HCT116 (cell line): ENCODE measurements at regions not wholly inside any gene's neighbourhood (a gene's known extent, or its start where the extent isn't known, plus 50 kb on each side); places are given as distances from the start of the nearest gene placed in this dataset.

Experiments
- ATAC-seq: fragments of 200-7000 bp; cut with Tn5 transposase; 2 replicates; pipeline ENCODE4 v1.9.1; 2020; ENCODE audit warnings: mild to moderate bottlenecking, moderate library complexity
- BruUV-seq: library from RNA; stranded (reverse); fragments of 400-500 nt; replicated peaks from 2 replicates; lab custom pipeline; 2021; lab: Mats Ljungman, UMichigan
- CTCF ChIA-PET: fragments of 300-600 bp; sonication (Branson Sonifier 250); formaldehyde crosslinking; loops from one replicate; lab custom pipeline; 2021; ENCODE audit warnings: antibody characterized with exemption; lab: Charles Lee
- POLR2A ChIA-PET: fragments of 300-600, 350-600 bp; sonication (Branson Sonifier 250); formaldehyde crosslinking; loops from one replicate; lab custom pipeline; 2021; ENCODE audit warnings: antibody characterized with exemption; lab: Charles Lee
- RAD21 ChIA-PET, 2 experiments: fragments of 300-600 bp; sonication (Branson Sonifier 250); formaldehyde crosslinking; loops; one replicate each; lab custom pipeline; 2023; ENCODE audit warnings: low total read pairs in 2 of 2; ENCODE audit not compliant: uncharacterized antibody in 2 of 2, unreplicated experiment in 2 of 2, low non-redundant PET in 1 of 2; lab: Charles Lee
- DNase-seq: peaks from one replicate; pipeline ENCODE4 v3.0.0-alpha.2; 2010; ENCODE audit warnings: low read depth, low spot score
- H2AFZ ChIP-seq: fragments of 200-600 bp; shearing (Covaris generic), sonication (generic); 2 replicates; pipeline ENCODE4 v1.6.1; 2017; ENCODE audit warnings: low read depth, mixed run types, mixed read lengths, antibody characterized with exemption, low read length; ENCODE audit not compliant: poor library complexity, severe bottlenecking
- H3K27ac ChIP-seq: 2 replicates; pipeline ENCODE4 v1.5.1; 2012; ENCODE audit warnings: low read depth, low read length
- H3K27me3 ChIP-seq: fragments of 200-600 bp; sonication (generic); 2 replicates; pipeline ENCODE4 v1.6.1; 2016; ENCODE audit warnings: mixed run types, low read length, mixed read lengths; ENCODE audit not compliant: insufficient read depth
- H3K36me3 ChIP-seq, 2 experiments: fragments of 200-500 bp in 1 of 2; fragments of 200-600 bp in 1 of 2; sonication (Bioruptor generic) in 1 of 2; sonication (generic) in 1 of 2; 2 replicates each; pipeline versions ENCODE4 v1.5.1 to v1.6.1; 2014 to 2016; ENCODE audit warnings: low read length in 2 of 2, inconsistent platforms in 1 of 2, mixed read lengths in 1 of 2, mixed run types in 1 of 2; ENCODE audit not compliant: insufficient read depth in 2 of 2, control insufficient read depth in 1 of 2
- H3K4me1 ChIP-seq, 2 experiments: fragments of 200-600 bp in 1 of 2; sonication (generic) in 1 of 2; 2 replicates each; pipeline versions ENCODE4 v1.5.1 to v1.6.1; 2012 to 2017; ENCODE audit warnings: low read length in 2 of 2, inconsistent platforms in 1 of 2, mild to moderate bottlenecking in 1 of 2, mixed read lengths in 1 of 2, mixed run types in 1 of 2, moderate library complexity in 1 of 2; ENCODE audit not compliant: insufficient read depth in 2 of 2, control insufficient read depth in 1 of 2
- H3K4me2 ChIP-seq: fragments of 200-600 bp; sonication (generic); 2 replicates; pipeline ENCODE4 v1.6.1; 2017; ENCODE audit warnings: mixed run types, low read length, mixed read lengths
- H3K4me3 ChIP-seq, 2 experiments: fragments of 200-600 bp in 1 of 2; sonication (generic) in 1 of 2; replicated peaks in 1 of 2; 2 replicates each; pipeline ENCODE4 v1.5.1; 2011 to 2016; ENCODE audit warnings: low read length in 2 of 2, control low read depth in 1 of 2, low read depth in 1 of 2, mild to moderate bottlenecking in 1 of 2, mixed read lengths in 1 of 2, mixed run types in 1 of 2
- H3K79me2 ChIP-seq: fragments of 200-600 bp; sonication (generic); 2 replicates; pipeline ENCODE4 v1.6.1; 2017; ENCODE audit warnings: mild to moderate bottlenecking, mixed run types, low read length, moderate library complexity, mixed read lengths; ENCODE audit not compliant: insufficient read depth
- H3K9ac ChIP-seq: fragments of 200-600 bp; sonication (generic); 2 replicates; pipeline ENCODE4 v1.6.1; 2016; ENCODE audit warnings: low read length, mixed read lengths
- H3K9me2 ChIP-seq: fragments of 200-600 bp; sonication (generic), shearing (Covaris generic); 2 replicates; pipeline ENCODE4 v1.6.1; 2017; ENCODE audit warnings: mixed run types, mild to moderate bottlenecking, moderate library complexity; ENCODE audit not compliant: insufficient read depth
- H3K9me3 ChIP-seq, 2 experiments: fragments of 200-500 bp in 1 of 2; fragments of 200-600 bp in 1 of 2; sonication (Bioruptor generic) in 1 of 2; sonication (generic) in 1 of 2; 2 replicates each; pipeline ENCODE4 v1.6.1; 2014 to 2017; ENCODE audit warnings: low read length in 2 of 2, mixed read lengths in 2 of 2, inconsistent platforms in 1 of 2, low read depth in 1 of 2, mild to moderate bottlenecking in 1 of 2, mixed run types in 1 of 2, moderate library complexity in 1 of 2; ENCODE audit not compliant: control insufficient read depth in 1 of 2, insufficient read depth in 1 of 2
- H4K20me1 ChIP-seq: fragments of 200-600 bp; sonication (generic), shearing (Covaris generic); 2 replicates; pipeline ENCODE4 v1.6.1; 2017; ENCODE audit warnings: mixed run types, mild to moderate bottlenecking, moderate library complexity; ENCODE audit not compliant: insufficient read depth
- CBX3 ChIP-seq: IDR thresholded peaks from 2 replicates; pipeline ENCODE4 v1.6.1; 2012; ENCODE audit warnings: low read depth
- ELF1 ChIP-seq: IDR thresholded peaks from 2 replicates; pipeline ENCODE4 v1.6.1; 2012; ENCODE audit warnings: low read depth, borderline replicate concordance
- EZH2 ChIP-seq: fragments of 200-600 bp; sonication (generic); IDR thresholded peaks from 2 replicates; pipeline ENCODE4 v1.6.1; 2017; ENCODE audit warnings: antibody characterized with exemption, mixed run types
- EZH2phosphoT487 ChIP-seq: fragments of 200-600 bp; IDR thresholded peaks from 2 replicates; pipeline ENCODE4 v1.6.1; 2018; ENCODE audit warnings: antibody characterized with exemption, borderline replicate concordance
- FOSL1 ChIP-seq: IDR thresholded peaks from 2 replicates; pipeline ENCODE4 v1.6.1; 2012; ENCODE audit warnings: low read depth
- JUND ChIP-seq: IDR thresholded peaks from 2 replicates; pipeline ENCODE4 v1.6.1; 2012
- MAX ChIP-seq: IDR thresholded peaks from 2 replicates; pipeline ENCODE4 v1.6.1; 2012
- POLR2AphosphoS5 ChIP-seq: IDR thresholded peaks from 2 replicates; pipeline ENCODE4 v1.6.1; 2011; ENCODE audit warnings: mild to moderate bottlenecking, low read depth, low read length, moderate library complexity
- SIN3A ChIP-seq: IDR thresholded peaks from 2 replicates; pipeline ENCODE4 v1.6.1; 2012; ENCODE audit warnings: low read depth
- TCF7L2 ChIP-seq: IDR thresholded peaks from 2 replicates; pipeline ENCODE4 v1.7.0; 2011; ENCODE audit warnings: borderline replicate concordance, inconsistent platforms; ENCODE audit not compliant: insufficient read depth, insufficient read length; ENCODE audit errors: extremely low read depth
- YY1 ChIP-seq: IDR thresholded peaks from 2 replicates; pipeline ENCODE4 v1.6.1; 2011; ENCODE audit warnings: low read length, low read depth, moderate library complexity, mild to moderate bottlenecking; ENCODE audit not compliant: insufficient replicate concordance; ENCODE audit errors: extremely low read depth
- ZBTB33 ChIP-seq: IDR thresholded peaks from 2 replicates; pipeline ENCODE4 v1.6.1; 2011; ENCODE audit warnings: mild to moderate bottlenecking, low read length, moderate library complexity; ENCODE audit not compliant: insufficient replicate concordance; ENCODE audit errors: extremely low read depth
- ZFX ChIP-seq: fragments of 450-650 bp; IDR thresholded peaks from 2 replicates; pipeline ENCODE4 v1.6.1; 2017
- ZNF274 ChIP-seq: fragments of 200-500 bp; sonication (Bioruptor generic); IDR thresholded peaks from 2 replicates; pipeline ENCODE4 v1.6.1; 2014; ENCODE audit warnings: mild to moderate bottlenecking, low read depth, low read length, inconsistent platforms
- intact Hi-C: fragments of 100-400 bp; cut with micrococcal nuclease; formaldehyde crosslinking; loops from 2 replicates; pipeline ENCODE4 v1.10.0; 2022

- CTCF ChIA-PET = no interaction called here
- POLR2A ChIA-PET = no interaction called here
Observed at GRCh38 chr6:118708744-118709143, 57.4 kb upstream of the CEP85L start.

More at GRCh38 chr6:118708744-118709143, 57.4 kb upstream of the CEP85L start:
- DNase-seq = no peak
- Histone ChIP-seq H2AFZ (no peak overlapping the region), H3K4me3 (no peak overlapping the region), H3K9me2 (no peaks in the 10 kb centered on the region), H3K27me3 (no peaks in the 10 kb centered on the region), H3K9ac (no peak overlapping the region), H3K4me2 (no peak overlapping the region), H3K9me3 (no peaks in the 10 kb centered on the region), H3K27ac (no peak overlapping the region), H3K4me1 (no peaks in the 10 kb centered on the region), H3K79me2 (no peaks in the 10 kb centered on the region), H4K20me1 (no peaks in the 10 kb centered on the region), H3K36me3 (no peaks in the 10 kb centered on the region)
- intact Hi-C loops = no loop called here
- TF ChIP-seq POLR2AphosphoS5 = no peak
- TF ChIP-seq EZH2phosphoT487 = no peak
- TF ChIP-seq YY1 = no peak
- no peak for TF ChIP-seq ZBTB33
- TF ChIP-seq MAX = no peak
- no peak for TF ChIP-seq SIN3A
- TF ChIP-seq JUND = no peak
- no peak for TF ChIP-seq CBX3
- no peak for TF ChIP-seq TCF7L2
- TF ChIP-seq EZH2 = no peak
- TF ChIP-seq FOSL1 = no peak
- no peak for TF ChIP-seq ELF1
- no peak for TF ChIP-seq ZFX
- TF ChIP-seq ZNF274 = no peak
- ATAC-seq = no peak
- RAD21 ChIA-PET = no interaction called here
- no TSS peak for BruUV-seq
